NCI-H774 (cell line): ENCODE measurements at regions not wholly inside any gene's neighbourhood (a gene's known extent, or its start where the extent isn't known, plus 50 kb on each side); places are given as distances from the start of the nearest gene placed in this dataset.
"Not testable (repeated sequence)": the region's sequence is repeated elsewhere in the genome, so short reads cannot be mapped to it uniquely, and the experiment has no call there.

Source experiments
- DNase-seq: peaks from one replicate; lab custom pipeline; 2025; lab: John Stamatoyannopoulos, UW

- DNase-seq, result not testable (repeated sequence)
These were observed 78.3 kb upstream of the EED start for GRCh38 chr11:86166287-86166686.

DNA sequence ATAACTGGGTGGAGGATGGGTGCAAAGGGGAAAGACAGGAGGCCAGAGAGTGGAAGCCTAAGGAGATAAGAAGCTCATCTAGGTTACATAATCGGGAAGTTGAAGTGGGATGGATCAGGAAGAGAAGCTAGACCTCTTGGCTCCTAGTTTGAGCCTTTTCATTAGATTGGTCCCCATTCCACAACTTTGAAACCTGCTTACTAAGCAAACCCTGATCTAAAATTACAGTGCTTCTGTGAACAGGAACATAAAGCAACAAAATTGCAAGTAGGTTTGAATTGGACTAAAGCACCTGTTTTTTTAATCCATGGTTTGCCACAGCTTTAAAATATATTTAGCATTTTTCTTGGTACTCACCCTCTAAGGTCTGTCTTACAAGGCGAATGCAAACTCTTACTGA, 80.4 kb upstream of the EED start:
- no peak for DNase-seq

DNA sequence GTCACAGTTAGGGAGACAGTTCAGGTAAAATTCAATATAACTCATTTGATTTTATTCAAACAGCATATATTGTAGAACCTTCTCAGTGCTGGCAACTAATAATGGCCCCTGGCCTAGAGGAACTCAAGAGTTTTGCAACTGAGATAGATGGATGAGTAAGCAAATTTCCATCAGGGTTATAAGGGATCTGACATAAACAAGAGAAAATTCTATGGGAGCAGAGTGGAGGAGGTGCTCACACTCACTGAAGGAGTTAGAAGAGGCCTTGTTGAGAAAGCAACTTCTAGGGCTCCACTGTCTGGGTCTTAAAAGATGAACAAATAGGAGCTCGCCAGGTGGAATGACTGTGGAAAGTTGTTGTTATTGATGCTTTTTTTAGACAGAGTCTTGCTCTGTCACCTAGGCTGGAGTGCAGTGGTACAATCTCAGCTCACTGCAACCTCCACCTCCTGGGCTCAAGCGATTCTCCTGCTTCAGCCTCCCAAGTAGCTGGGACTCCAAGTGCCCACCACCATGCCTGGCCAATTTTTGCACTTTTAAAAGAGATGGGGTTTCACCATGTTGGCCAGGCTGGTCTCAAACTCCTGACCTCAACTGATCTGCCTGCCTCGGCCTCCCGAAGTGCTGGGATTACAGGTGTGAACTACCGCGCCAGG, 81.2 kb upstream of the EED start:
- DNase-seq, result not testable (repeated sequence)

GRCh38 chr11:86162239-86162638, 82.3 kb upstream of the EED start:
- DNase-seq, result no peak

GRCh38 chr11:86161837-86162236, 82.7 kb upstream of the EED start:
- no peak for DNase-seq

GRCh38 chr11:86161336-86161735, 83.2 kb upstream of the EED start:
- DNase-seq, result no peak

DNA sequence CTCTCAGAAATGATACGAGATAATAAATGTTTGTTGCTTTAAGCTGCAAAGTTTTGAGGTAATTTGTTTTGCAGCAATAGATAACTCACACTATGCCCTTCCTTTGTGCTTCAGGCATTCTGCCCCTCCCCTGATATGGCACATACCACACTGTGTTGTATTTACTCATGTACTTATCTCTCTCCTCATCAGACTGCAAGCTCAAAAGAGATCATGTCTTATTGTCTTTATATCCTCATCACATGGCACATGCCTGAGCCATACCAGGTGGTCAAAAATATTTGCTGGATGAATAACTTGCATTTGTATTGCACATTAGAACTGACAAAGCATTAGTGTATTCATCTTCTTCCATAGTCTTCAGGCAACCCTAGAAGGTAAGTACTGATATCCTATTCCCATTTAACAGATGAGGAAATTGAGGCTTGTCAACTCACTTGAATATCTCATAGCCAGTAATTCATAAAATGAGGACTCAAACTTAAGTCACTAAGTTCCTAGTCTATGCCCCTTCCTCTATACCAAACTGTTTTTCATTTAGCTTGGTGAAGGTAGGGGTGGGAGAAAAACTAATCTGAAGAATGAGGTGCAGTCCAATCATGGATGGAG, 83.9 kb upstream of the EED start:
- no peak for DNase-seq

- no peak for DNase-seq
These were observed 85.0 kb upstream of the EED start for GRCh38 chr11:86159581-86159891.

- DNase-seq, result no peak
These were observed 85.6 kb upstream of the EED start for GRCh38 chr11:86158704-86159580.

DNA sequence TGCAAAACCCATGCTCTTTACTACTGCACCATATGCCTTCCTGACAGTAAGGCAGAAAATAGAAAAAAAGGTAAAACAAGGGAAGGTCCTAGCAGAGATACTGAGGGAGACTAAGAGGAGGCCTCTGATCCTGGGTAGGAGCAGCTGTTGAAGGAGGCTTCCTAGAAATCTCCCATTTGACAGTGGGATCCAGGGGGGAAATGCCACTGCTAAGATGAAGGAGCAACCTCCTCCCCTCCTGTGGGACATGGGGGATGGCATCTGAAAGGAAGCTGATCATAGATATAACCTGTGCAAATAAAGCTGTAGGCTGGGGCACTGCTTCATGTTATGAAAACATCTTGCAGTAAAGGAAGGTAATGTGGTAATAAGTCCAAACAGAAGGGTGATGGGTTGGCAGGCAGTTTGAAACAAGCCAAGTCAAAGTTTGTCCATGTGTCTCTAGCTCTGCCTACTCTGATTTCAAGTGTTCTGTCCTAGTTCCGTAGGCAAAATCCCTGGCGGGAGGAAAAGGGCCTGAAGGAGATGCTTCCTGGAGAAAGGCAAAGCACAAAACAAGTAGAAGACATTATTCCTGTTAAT, 86.7 kb upstream of the EED start:
- DNase-seq, result no peak

DNA sequence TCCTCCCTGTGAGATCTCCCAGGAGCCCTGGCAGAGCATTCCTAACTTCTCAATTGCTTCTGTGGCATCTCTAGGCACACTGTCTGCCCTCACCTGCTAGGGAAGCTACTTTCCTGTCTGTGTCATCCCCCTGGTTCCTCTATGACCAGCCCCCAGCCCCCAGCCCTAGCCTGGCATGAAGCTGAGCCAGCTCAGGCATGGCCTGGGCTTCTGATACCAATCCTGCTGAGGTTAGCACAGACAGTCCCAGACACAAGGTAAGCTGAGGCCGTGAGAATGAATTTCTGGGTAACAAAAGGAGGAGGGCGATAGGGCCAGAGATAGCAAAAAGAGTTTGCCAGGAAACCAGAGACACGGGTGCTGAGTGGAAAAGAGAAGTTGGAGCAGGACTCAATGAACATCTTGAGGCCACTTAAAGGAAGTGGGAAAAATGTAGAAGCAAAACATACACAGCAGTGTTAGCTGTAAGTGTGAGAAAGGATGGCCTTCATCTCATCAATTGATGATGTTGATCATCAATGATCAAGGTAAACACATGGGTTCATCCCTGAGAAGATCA, 87.6 kb upstream of the PICALM start:
- no peak for DNase-seq

- no peak for DNase-seq
These were observed 86.4 kb upstream of the PICALM start for GRCh38 chr11:86155200-86155844.

DNA sequence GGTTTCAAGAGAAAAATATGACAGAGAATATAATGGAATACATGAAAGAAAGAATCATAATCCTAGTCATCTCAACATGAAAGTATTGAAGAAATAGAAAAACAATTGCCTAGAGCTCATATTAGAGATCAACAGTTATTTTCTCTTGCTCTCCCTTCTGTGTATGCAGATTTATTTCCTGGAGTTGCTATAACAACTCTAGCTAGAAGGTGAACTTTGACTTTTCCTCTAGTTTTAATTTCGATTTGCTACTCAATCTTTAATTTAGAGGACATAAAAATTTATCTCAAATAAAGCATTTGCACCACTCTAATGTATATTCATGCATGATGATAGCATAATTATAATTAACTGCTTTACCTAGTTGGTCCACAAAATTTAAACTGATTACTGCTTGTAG, 84.6 kb upstream of the PICALM start:
- no peak for DNase-seq

DNA sequence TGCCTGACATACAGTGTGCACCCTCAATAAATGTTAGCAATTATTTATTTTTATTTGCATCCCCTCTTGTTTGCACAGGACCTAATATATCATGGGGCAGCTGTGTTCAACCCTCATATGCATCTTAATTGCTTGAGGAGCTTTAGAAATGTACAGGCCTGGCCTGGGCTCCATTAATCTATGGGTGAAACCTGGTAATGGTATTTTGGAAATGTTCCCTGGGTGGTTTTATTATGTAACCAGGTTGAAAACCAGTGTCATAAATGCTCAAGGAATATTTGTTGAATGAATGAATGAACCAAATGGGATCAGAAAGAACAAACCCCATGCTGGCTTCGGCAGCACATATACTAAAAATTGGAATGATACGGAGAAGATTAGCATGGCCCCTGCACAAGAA, 84.0 kb upstream of the PICALM start:
- no peak for DNase-seq

- DNase-seq, result no peak
These were observed 83.3 kb upstream of the PICALM start for GRCh38 chr11:86152006-86152862.

GRCh38 chr11:86151174-86152005, 82.5 kb upstream of the PICALM start:
- DNase-seq, result no peak

DNA sequence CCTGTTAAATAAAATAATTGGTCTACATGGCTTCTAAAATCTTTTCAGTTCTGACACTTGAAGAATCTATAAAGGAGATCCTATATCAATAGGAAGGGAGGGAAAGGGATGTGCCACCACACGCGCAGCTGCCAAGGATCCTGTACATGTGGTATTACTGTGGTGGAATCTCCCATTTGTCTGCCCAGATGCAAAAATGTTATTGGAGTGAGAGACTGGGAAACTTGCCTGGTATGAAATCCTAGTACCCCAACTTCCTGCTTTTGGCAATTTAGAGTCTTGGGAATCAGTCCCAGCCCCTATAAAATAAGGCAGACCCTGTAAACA, 81.9 kb upstream of the PICALM start:
- no peak for DNase-seq

- DNase-seq, result no peak
These were observed 80.9 kb upstream of the PICALM start for GRCh38 chr11:86149792-86150191.

DNA sequence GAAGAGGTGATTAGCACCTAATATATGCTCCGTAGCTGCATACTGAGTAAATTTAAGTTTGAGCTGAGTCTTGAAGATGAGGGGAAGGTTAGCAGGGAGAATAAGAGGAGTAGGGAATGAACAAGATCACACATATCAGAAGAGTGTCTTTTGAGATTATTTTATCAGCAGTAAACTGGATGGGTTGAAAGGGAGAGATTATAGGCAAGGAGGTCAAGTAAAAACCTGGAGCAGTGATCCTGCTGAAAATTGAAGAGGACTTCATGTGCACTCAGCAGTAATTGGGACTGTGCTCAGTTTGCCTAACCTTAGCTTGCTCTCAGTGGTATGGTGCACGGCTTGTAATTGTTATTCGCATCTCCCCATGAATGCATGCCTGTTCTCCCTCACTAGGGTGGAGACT, 79.5 kb upstream of the PICALM start:
- no peak for DNase-seq

GRCh38 chr11:86147004-86147403, 78.1 kb upstream of the PICALM start:
- no peak for DNase-seq
